Non-pigmented ciliary epithelial cell (primary cell): ENCODE measurements at regions not wholly inside any gene's neighbourhood (a gene's known extent, or its start where the extent isn't known, plus 50 kb on each side); places are given as distances from the start of the nearest gene placed in this dataset.
"Not testable (repeated sequence)": the region's sequence is repeated elsewhere in the genome, so short reads cannot be mapped to it uniquely, and the experiment has no call there.

Experiments used
- DNase-seq: peaks from one replicate; pipeline ENCODE4 v3.0.0-alpha.2; 2010; ENCODE audit warnings: low read depth

DNA sequence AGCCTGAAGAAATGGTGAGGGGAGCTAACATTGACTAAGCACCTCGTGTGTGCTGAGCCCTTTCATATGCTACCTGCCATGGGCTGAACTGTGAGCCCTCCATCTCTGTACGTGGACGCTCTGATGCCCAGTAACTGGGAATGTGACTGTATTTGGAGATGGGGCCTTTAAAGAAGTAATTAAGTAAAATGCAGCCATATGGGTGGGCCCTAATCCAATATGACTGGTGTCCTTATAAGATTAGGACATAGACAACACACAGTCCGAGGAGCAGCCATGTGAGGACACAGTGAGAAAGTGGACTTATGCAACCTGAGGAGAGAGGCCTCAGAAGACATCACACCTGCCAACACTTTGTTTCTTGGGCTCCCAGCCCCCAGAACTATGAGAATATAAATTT is 92.7 kb upstream of the ATP1B1 start:
- DNase-seq, result no peak

DNA sequence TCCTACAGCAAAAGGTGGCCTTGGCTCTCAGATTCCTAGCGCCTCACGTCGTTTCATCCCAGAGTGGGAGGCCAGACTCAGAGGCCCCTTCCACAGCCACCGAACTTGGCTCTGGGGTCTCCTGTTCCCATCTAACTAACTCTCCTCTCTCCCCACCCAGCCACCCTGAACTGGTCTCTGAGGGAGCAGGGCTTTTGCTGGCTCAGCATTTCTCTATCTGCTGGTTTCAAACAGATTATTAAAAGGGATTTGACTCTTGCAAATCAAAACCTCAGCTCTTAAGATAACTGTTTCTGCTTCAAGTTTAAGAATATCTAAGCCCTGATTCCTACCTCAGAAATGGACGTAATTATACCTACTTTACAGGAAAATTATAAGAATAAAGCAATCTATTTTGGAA is 91.0 kb upstream of the ATP1B1 start:
- DNase-seq, result no peak

GRCh38 chr1:169018751-169019150 is 87.7 kb upstream of the ATP1B1 start:
- no peak for DNase-seq

- no peak for DNase-seq
Measured at GRCh38 chr1:169019419-169020058, 87.0 kb upstream of the ATP1B1 start.

DNA sequence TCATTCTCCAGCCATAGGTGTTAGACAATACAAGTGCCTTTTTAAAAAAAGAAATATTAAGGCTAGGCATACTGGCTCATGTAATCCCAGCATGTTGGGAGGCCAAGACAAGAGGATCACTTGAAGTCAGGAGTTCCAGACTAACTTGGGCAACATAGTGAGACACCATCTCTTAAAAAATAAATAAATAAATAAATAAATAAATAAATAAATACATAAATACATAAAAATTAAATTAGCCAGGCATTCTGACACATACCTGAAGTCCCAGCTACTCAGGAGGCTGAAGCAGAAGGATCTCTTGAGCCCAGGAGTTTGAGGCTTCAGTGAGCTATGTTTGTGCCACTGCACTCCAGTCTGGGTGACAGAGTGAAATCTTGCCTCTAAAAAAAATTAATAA is 85.8 kb upstream of the ATP1B1 start:
- DNase-seq, result no peak

DNA sequence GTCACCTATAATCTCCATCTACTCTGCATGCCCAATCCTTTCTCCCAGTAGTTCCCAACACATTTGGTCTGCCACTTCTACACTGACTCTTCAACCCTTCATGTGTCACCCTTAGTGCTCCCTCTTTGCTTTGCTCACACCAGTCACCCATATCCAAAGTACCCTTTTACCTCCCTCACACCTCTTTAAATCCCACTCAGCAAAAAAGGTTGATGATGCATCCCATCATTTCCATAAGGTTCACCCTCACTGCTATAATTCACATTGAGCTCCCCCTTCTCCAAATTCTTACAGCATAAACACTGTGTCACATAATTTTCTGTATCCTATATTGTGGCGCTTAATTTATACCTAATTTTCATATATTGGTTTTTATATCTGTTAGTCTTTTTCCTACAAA is 83.8 kb upstream of the ATP1B1 start:
- DNase-seq, result no peak

DNA sequence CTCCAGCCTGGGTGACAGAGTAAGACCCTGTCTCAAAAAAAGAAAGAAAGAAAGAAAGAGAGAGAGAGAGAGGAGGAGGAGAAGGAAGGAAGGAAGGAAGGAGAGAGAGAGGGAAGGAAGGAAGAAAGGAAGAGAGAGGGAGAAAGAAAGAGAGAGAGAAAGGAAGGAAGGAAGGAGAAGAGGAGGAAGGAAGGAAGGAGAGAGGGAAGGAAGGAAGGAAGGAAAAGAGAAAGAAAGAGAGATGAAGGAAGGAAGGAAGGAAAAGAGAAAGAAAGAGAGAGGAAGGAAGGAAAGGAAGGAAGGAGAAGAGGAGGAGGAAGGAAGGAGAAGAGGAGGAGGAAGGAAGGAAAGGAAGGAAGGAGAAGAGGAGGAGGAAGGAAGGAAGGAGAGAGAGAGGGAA is 82.2 kb upstream of the ATP1B1 start:
- DNase-seq, result no peak

GRCh38 chr1:169024800-169025271 is 81.7 kb upstream of the ATP1B1 start:
- no peak for DNase-seq

DNA sequence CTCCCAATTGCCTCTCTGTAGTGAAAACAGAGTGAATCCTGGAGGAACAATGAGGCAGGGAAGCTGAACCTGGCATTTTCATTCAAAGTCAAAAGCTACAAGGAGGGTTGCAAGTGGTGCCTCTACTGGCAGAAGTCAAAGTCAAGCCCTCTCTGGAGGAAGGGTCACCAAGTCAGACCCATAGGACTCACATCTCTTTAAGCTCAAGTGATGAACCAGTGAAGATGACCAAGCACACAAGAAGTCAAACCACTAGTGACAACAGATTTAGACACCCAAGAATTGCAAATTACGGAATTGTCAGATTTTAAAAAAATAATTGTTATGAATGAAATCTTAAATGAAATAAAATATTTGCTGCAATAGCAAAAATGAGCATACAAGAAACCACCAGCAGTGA is 81.1 kb upstream of the ATP1B1 start:
- no peak for DNase-seq

DNA sequence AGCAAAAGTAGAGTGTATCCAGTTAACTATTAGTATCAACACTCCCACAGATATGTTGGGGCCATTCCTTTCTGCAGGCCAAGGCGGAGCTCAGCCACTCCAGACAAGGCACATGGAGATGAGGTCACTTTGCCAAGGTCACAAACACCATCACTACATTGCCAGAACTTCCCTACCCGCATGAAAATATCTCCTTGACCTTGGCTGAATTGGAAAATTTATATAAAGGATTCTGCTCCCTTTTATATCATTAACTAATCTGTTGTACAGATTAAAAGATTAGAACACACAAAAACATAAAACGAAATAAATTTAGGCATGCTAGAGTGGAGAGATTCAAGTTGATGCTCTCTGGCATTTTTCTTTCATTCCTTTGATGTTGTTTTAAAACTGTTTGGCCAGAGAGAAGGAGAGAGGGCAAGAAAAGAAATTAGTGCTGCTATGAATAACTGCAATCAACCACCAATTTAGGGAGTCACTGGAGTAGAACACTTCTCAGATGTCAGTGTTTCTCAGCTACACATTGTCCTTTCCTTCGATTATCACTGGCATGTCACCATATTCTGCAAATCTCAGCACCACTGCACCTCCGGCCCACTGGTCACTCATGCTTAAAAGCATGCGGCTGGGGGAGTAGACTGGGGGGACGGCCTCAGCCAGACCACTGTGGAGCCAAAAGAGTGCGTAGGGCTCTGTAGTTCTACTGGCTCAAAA is 78.7 kb upstream of the ATP1B1 start:
- DNase-seq, result no peak

- DNase-seq, result no peak
Measured at GRCh38 chr1:169031566-169032224, 74.8 kb upstream of the ATP1B1 start.

DNA sequence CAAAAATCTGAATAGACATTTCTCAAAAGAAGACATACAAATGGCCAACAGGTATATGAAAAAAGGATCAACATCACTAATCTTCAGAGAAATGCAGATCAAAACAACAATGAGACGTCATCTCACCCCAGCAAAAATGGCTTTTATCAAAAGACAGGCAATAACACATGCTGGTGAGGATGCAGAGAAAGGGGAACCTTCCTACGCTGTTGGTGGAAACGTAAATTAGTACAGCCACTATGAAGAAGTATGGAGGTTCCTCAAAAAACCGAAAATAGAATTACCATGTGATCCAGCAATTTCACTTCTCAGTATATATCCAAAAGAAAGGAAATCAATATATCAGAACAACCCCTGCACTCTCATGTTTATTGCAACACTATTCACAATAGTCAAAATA is 65.1 kb upstream of the ATP1B1 start:
- DNase-seq, result no peak

DNA sequence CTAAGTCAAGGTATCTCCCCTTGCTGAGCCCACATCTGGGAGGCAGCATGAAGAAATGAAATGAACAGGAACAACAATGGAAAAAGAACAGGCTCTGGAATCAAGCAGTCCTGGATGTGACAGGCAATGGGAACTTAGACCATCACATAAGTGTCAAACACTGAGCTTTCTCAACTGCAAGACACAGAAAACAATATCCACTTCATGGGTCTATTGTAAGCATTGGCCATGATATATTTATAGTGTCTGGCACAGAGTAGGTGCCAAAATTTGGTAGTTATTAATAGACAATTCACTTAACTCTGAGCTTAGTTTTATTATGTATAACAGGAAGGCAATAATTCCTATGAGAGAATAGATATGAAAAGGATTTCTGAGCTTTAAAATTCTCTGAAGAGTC is 64.1 kb upstream of the ATP1B1 start:
- no peak for DNase-seq

DNA sequence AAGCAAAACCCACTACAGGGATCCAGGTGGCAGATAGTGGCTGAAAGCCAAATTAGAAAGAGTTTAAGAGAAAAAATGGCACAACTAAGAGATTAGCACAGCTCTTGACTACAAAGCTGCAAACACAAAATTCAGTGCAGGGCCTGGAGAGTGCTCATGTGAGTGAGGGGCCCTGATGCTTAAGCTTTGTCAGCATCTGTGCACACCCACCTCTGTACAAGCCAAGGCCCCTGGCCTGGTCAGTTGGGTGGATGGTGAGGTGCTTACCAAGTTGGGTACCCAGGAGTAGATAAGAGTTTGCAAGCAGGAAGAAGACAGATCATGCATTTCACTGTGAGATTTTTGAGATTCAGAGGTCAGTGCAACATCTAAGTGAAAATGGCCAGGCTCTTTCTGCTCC is 62.7 kb upstream of the ATP1B1 start:
- DNase-seq, result no peak

DNA sequence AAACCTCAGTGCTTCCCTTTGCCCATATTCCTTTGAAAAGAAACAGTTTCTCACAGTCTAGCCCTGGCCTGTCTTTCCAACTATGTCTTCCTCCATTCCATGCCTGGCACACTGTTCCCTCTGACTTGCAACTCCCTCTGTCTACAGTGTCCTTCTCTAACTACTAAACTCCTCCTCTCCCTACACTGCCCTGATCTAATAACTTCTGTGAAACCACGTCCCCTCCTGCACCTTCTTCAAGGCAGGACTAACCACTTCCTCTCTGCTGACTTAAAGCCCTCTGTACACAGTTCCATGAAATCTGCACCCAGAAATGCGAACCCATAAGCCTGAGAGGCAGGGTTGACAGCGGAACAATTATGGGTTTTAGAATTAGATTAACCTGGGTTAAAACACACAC is 62.2 kb upstream of the ATP1B1 start:
- no peak for DNase-seq

GRCh38 chr1:169044971-169045370 is 61.5 kb upstream of the ATP1B1 start:
- no peak for DNase-seq

DNA sequence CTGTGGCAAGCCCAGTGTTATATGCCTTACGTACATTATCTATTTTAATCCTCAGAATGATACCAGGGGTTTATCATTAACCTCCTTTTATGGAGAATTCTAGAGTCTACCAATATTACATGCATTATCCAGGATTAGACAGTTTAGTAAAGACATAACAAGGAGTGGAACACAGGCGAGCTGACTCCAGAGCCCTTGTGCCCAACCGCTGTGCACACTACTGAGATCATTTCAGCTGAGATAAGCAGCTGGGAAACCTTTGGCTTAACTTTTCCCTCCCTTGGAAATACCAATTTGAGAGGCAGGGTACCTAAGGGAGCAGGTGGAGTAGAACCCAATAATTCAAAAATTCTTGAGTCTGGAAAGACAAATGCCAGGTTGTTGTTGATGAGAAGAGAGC is 59.8 kb upstream of the ATP1B1 start:
- DNase-seq, result no peak

- DNase-seq, result no peak
Measured at GRCh38 chr1:169047074-169047473, 59.4 kb upstream of the ATP1B1 start.

DNA sequence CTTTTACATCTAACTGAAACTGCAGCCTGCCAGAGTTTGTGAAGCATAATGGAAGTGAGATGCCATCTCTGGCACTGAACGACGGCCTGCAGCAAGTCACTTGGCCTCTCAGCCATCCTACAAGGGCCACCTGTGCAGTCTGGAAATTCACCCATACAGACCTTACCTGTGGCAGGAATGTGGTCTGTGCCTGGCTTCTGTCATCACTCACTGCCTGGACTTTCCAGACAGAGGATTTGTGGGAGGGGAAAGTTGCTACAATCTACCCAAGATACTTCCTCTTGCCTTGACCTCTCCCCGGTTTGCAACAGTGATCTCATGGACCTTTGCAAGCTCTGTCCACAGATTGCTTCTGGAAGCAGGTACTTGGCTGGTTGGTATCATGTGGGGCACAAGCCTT is 58.4 kb upstream of the ATP1B1 start:
- no peak for DNase-seq

GRCh38 chr1:169049258-169049938 is 57.1 kb upstream of the ATP1B1 start:
- DNase-seq, result no peak

- DNase-seq, result no peak
Measured at GRCh38 chr1:169051171-169051570, 55.3 kb upstream of the ATP1B1 start.

DNA sequence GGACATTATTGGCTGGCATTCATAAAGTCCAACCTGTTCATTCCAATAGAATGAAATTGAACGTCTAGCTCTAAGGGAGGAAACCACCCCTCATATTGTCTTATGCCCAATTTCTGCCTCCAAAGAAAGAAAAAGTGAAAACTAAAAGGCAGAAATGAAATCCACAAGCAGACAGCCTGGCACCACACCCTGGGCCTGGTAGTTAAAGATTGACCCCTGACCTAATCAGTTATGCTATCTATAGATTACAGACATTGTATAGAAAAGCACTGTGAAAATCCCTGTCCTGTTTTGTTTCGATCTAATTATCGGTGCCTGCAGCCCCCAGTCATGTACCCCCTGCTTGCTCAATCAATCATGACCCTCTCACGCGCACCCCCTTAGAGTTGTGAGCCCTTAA is 54.3 kb upstream of the ATP1B1 start:
- not testable (repeated sequence) for DNase-seq

DNA sequence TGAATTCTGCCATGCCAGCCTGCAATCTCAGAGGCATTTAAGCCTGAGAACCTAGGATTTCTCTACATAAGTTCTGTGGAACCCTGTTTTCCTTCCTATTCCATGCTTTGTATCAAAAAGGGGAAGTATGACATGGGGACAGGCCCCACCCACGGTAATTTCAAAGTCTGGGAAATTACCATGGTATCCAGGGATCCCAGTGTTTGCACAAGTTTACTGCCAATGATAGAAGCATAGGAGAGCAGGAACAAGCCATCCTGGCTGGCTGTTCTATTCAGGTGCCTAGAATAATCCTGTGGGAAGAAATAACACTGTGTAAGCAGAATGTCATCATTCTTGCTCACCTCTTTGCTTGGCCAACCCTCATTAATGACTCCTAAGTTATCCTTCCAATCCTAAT is 53.8 kb upstream of the ATP1B1 start:
- no peak for DNase-seq
